ENCODE measurements at regions not wholly inside any gene's neighbourhood (a gene's known extent, or its start where the extent isn't known, plus 50 kb on each side); places are given as distances from the start of the nearest gene placed in this dataset.

GRCh38 chrX:16290997-16291396 is 123.7 kb downstream of the MAGEB17 start:
- H3K9me3 Mint-ChIP-seq (ENCODE audit: insufficient read depth) = no peaks in the 10 kb centered on the region
- ChIA-PET CTCF (no interaction called here), POLR2A (no interaction called here)
- H3K36me3 Mint-ChIP-seq (ENCODE audit: low read depth) = no peaks in the 10 kb centered on the region
- no peak overlapping the region for H3K27ac Mint-ChIP-seq
- DNase-seq (no peak), ATAC-seq (no peak)
- no peak overlapping the region for H3K4me3 Mint-ChIP-seq
- peaks cover 3% of the 10 kb centered on the region for H3K27me3 Mint-ChIP-seq (ENCODE audit: low read depth)
- no peaks in the 10 kb centered on the region for H3K4me1 Mint-ChIP-seq (ENCODE audit: low read depth)

- ChIA-PET CTCF (no interaction called here), POLR2A (no interaction called here)
- Mint-ChIP-seq H3K4me1 (ENCODE audit: low read depth) (no peaks in the 10 kb centered on the region), H3K27me3 (ENCODE audit: low read depth) (peaks cover 6% of the 10 kb centered on the region), H3K36me3 (ENCODE audit: low read depth) (no peaks in the 10 kb centered on the region), H3K4me3 (no peak overlapping the region), H3K9me3 (ENCODE audit: insufficient read depth) (no peaks in the 10 kb centered on the region), H3K27ac (no peak overlapping the region)
- DNase-seq (no peak), ATAC-seq (no peak)
Measured at GRCh38 chrX:16300831-16301230, 133.6 kb downstream of the MAGEB17 start.

GRCh38 chrX:16304751-16305150 is 137.5 kb downstream of the MAGEB17 start:
- Mint-ChIP-seq H3K4me1 (ENCODE audit: low read depth) (no peaks in the 10 kb centered on the region), H3K27ac (no peak overlapping the region), H3K36me3 (ENCODE audit: low read depth) (no peaks in the 10 kb centered on the region), H3K9me3 (ENCODE audit: insufficient read depth) (no peaks in the 10 kb centered on the region), H3K27me3 (ENCODE audit: low read depth) (peaks cover 2% of the 10 kb centered on the region), H3K4me3 (no peak overlapping the region)
- ChIA-PET POLR2A (no interaction called here), CTCF (no interaction called here)
- DNase-seq (no peak), ATAC-seq (no peak)

GRCh38 chrX:16305187-16305586 is 137.9 kb downstream of the MAGEB17 start:
- POLR2A ChIA-PET = no interaction called here
- Mint-ChIP-seq H3K27ac (no peak overlapping the region), H3K36me3 (ENCODE audit: low read depth) (no peaks in the 10 kb centered on the region), H3K4me1 (ENCODE audit: low read depth) (no peaks in the 10 kb centered on the region), H3K27me3 (ENCODE audit: low read depth) (peaks cover 2% of the 10 kb centered on the region), H3K9me3 (ENCODE audit: insufficient read depth) (no peaks in the 10 kb centered on the region), H3K4me3 (no peak overlapping the region)
- CTCF ChIA-PET = no interaction called here
- no peak for DNase-seq
- no peak for ATAC-seq

- no peaks in the 10 kb centered on the region for H3K36me3 Mint-ChIP-seq (ENCODE audit: low read depth)
- no peak overlapping the region for H3K27ac Mint-ChIP-seq
- H3K4me3 Mint-ChIP-seq = no peak overlapping the region
- ATAC-seq = no peak
- DNase-seq = no peak
- no peaks in the 10 kb centered on the region for H3K4me1 Mint-ChIP-seq (ENCODE audit: low read depth)
- POLR2A ChIA-PET = no interaction called here
- H3K27me3 Mint-ChIP-seq (ENCODE audit: low read depth) = no peaks in the 10 kb centered on the region
- CTCF ChIA-PET = no interaction called here
- H3K9me3 Mint-ChIP-seq (ENCODE audit: insufficient read depth) = no peaks in the 10 kb centered on the region
Measured at GRCh38 chrX:16307950-16308349, 140.7 kb downstream of the MAGEB17 start.

- DNase-seq = no peak
- Mint-ChIP-seq H3K4me3 (no peak overlapping the region), H3K4me1 (ENCODE audit: low read depth) (no peaks in the 10 kb centered on the region), H3K9me3 (ENCODE audit: insufficient read depth) (no peaks in the 10 kb centered on the region), H3K27ac (no peak overlapping the region), H3K36me3 (ENCODE audit: low read depth) (no peaks in the 10 kb centered on the region), H3K27me3 (ENCODE audit: low read depth) (no peaks in the 10 kb centered on the region)
- ATAC-seq = no peak
- CTCF ChIA-PET = no interaction called here
- POLR2A ChIA-PET = no interaction called here
Measured at GRCh38 chrX:16308773-16309172, 141.5 kb downstream of the MAGEB17 start.

- H3K4me1 Mint-ChIP-seq (ENCODE audit: low read depth) = no peaks in the 10 kb centered on the region
- no peaks in the 10 kb centered on the region for H3K9me3 Mint-ChIP-seq (ENCODE audit: insufficient read depth)
- H3K27ac Mint-ChIP-seq = no peak overlapping the region
- no peaks in the 10 kb centered on the region for H3K27me3 Mint-ChIP-seq (ENCODE audit: low read depth)
- ATAC-seq = no peak
- DNase-seq = no peak
- H3K36me3 Mint-ChIP-seq (ENCODE audit: low read depth) = no peaks in the 10 kb centered on the region
- ChIA-PET POLR2A (no interaction called here), CTCF (no interaction called here)
- H3K4me3 Mint-ChIP-seq = no peak overlapping the region
Measured at GRCh38 chrX:16310326-16310725, 143.0 kb downstream of the MAGEB17 start.

- DNase-seq = no peak
- ATAC-seq = no peak
- H3K27me3 Mint-ChIP-seq (ENCODE audit: low read depth) = no peaks in the 10 kb centered on the region
- H3K4me1 Mint-ChIP-seq (ENCODE audit: low read depth) = no peaks in the 10 kb centered on the region
- H3K4me3 Mint-ChIP-seq = no peak overlapping the region
- POLR2A ChIA-PET = no interaction called here
- CTCF ChIA-PET = no interaction called here
- H3K9me3 Mint-ChIP-seq (ENCODE audit: insufficient read depth) = no peaks in the 10 kb centered on the region
- no peak overlapping the region for H3K27ac Mint-ChIP-seq
- H3K36me3 Mint-ChIP-seq (ENCODE audit: low read depth) = no peaks in the 10 kb centered on the region
Measured at GRCh38 chrX:16311671-16312070, 144.4 kb downstream of the MAGEB17 start.

GRCh38 chrX:16312761-16313623 is 145.7 kb downstream of the MAGEB17 start:
- H3K4me3 Mint-ChIP-seq = no peak overlapping the region
- no peaks in the 10 kb centered on the region for H3K27me3 Mint-ChIP-seq (ENCODE audit: low read depth)
- CTCF ChIA-PET = no interaction called here
- POLR2A ChIA-PET = no interaction called here
- no peak overlapping the region for H3K27ac Mint-ChIP-seq
- H3K4me1 Mint-ChIP-seq (ENCODE audit: low read depth) = no peaks in the 10 kb centered on the region
- no peaks in the 10 kb centered on the region for H3K36me3 Mint-ChIP-seq (ENCODE audit: low read depth)
- ATAC-seq (no peak), DNase-seq (no peak)
- no peaks in the 10 kb centered on the region for H3K9me3 Mint-ChIP-seq (ENCODE audit: insufficient read depth)

- no peak overlapping the region for H3K27ac Mint-ChIP-seq
- ChIA-PET CTCF (no interaction called here), POLR2A (no interaction called here)
- no peak overlapping the region for H3K4me3 Mint-ChIP-seq
- ATAC-seq (no peak), DNase-seq (no peak)
- no peaks in the 10 kb centered on the region for H3K27me3 Mint-ChIP-seq (ENCODE audit: low read depth)
- H3K36me3 Mint-ChIP-seq (ENCODE audit: low read depth) = no peaks in the 10 kb centered on the region
- H3K4me1 Mint-ChIP-seq (ENCODE audit: low read depth) = no peaks in the 10 kb centered on the region
- H3K9me3 Mint-ChIP-seq (ENCODE audit: insufficient read depth) = no peaks in the 10 kb centered on the region
Measured at GRCh38 chrX:16316331-16316730, 149.1 kb downstream of the MAGEB17 start.

- no peaks in the 10 kb centered on the region for H3K27me3 Mint-ChIP-seq (ENCODE audit: low read depth)
- H3K9me3 Mint-ChIP-seq (ENCODE audit: insufficient read depth) = no peaks in the 10 kb centered on the region
- H3K36me3 Mint-ChIP-seq (ENCODE audit: low read depth) = no peaks in the 10 kb centered on the region
- no peak overlapping the region for H3K4me3 Mint-ChIP-seq
- DNase-seq (no peak), ATAC-seq (no peak)
- no peak overlapping the region for H3K27ac Mint-ChIP-seq
- POLR2A ChIA-PET = no interaction called here
- no peaks in the 10 kb centered on the region for H3K4me1 Mint-ChIP-seq (ENCODE audit: low read depth)
- CTCF ChIA-PET = no interaction called here
Measured at GRCh38 chrX:16319929-16320328, 152.6 kb downstream of the MAGEB17 start.

- Mint-ChIP-seq H3K4me1 (ENCODE audit: low read depth) (no peaks in the 10 kb centered on the region), H3K27me3 (ENCODE audit: low read depth) (no peaks in the 10 kb centered on the region), H3K36me3 (ENCODE audit: low read depth) (no peaks in the 10 kb centered on the region), H3K4me3 (no peak overlapping the region), H3K9me3 (ENCODE audit: insufficient read depth) (no peaks in the 10 kb centered on the region), H3K27ac (no peak overlapping the region)
- POLR2A ChIA-PET = no interaction called here
- ATAC-seq = no peak
- no peak for DNase-seq
- CTCF ChIA-PET = no interaction called here
Measured at GRCh38 chrX:16320765-16321355, 153.6 kb downstream of the MAGEB17 start.

- CTCF ChIA-PET = no interaction called here
- H3K4me1 Mint-ChIP-seq (ENCODE audit: low read depth) = no peaks in the 10 kb centered on the region
- DNase-seq = no peak
- no peak overlapping the region for H3K27ac Mint-ChIP-seq
- no peak overlapping the region for H3K4me3 Mint-ChIP-seq
- no peaks in the 10 kb centered on the region for H3K9me3 Mint-ChIP-seq (ENCODE audit: insufficient read depth)
- POLR2A ChIA-PET = no interaction called here
- H3K36me3 Mint-ChIP-seq (ENCODE audit: low read depth) = no peaks in the 10 kb centered on the region
- no peaks in the 10 kb centered on the region for H3K27me3 Mint-ChIP-seq (ENCODE audit: low read depth)
- no peak for ATAC-seq
Measured at GRCh38 chrX:16333453-16333852, 166.2 kb downstream of the MAGEB17 start.

Data from activated CD8-positive, alpha-beta T cell treated with anti-CD3 and anti-CD28 coated beads, Interleukin-2, amount 10 ng/mL, durations not matched to agents 7 days and 5 days (primary cell).